Bone marrow (tissue), 2 donors: ENCODE measurements at regions not wholly inside any gene's neighbourhood (a gene's known extent, or its start where the extent isn't known, plus 50 kb on each side); places are given as distances from the start of the nearest gene placed in this dataset.
A peak's percentile ranks its signal among the peaks of the same experiment; 100 is the strongest.

Experiments used
- DNase-seq, 2 donors: peaks; one replicate each; lab custom pipeline; 2025; lab: John Stamatoyannopoulos, UW

DNA sequence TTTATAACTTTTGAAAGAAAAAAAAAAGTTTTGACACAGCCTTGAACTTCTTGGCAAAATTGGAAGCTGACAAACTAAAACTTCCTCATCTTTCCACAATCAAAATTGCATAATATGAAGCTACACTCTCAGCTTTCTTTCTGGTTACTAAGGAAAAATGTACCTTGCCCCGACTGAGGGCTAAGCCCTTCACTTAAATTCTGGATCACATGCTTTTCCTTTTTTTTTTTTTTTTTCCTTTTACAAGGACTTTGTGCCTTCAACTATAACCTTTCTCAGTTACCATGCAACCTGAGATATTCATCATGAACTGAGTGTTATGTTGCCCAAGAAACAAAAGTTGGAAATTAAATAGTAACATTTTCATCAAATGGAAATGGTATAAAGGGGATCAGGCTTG is 188.5 kb upstream of the CARD18 start:
- DNase-seq, result no peak

DNA sequence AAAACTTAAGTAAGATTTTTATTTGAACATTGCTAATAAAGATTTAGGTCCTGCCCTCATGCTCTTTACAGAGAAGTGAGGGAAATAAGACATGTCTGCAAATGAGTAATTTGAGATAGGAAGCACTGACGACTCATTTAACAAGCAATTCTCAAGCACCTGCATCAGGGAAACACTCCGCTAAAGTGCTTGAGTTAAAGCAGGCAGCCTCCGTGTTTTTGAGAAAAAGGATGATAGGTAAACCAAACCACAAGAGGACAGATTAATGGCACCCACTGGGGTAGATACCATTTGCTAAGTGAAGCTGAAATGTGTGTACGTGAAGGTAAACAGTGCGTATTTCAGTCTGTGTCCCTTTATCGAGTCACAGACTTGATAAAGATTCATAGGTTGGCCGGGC is 184.6 kb upstream of the CARD18 start:
- DNase-seq, result no peak

- DNase-seq, result no peak
Observed at GRCh38 chr11:105321696-105322095, 182.1 kb upstream of the CARD18 start.

GRCh38 chr11:105315287-105315686 is 175.7 kb upstream of the CARD18 start:
- DNase-seq, result no peak

- no peak for DNase-seq
Observed at GRCh38 chr11:105312266-105312665, 172.7 kb upstream of the CARD18 start.

DNA sequence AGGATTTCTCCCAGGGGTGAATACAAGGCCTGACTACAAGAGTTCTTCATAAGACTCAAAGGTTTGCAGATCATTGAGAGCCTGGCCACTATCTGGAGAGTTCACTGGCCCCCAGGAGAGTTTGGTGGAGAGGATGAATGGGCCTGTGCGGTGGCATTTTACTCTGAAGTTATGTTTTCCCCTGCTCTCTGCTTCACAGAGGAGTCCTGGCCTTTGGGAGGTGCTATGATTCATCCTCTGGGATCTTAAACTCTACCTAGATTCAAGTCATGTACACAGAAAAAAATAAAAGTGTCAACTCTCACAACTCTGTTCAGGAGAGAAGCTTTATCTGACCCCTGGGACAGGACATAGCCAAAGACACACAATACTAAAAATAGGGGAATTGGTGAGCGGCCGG is 159.1 kb upstream of the CARD18 start:
- no peak for DNase-seq

DNA sequence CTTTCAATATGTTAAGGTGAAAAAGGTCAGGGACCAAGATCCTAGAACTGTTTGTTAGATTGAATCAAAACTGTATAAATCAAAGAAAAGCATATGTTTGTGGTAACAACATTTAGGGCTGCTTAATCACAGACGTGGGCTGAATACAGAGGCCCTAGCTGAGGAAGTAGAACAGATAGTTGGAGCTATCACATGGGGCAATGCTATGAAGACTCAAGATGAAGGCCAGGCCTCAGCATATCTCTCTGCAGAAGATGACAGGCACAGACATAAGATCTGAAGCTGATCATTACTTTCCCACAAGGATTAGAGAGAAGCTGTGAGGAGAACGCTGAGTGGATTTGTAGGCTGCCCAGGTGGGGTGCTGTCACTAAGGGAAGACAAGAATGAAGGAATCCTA is 158.6 kb upstream of the CARD18 start:
- DNase-seq, result no peak

- no peak for DNase-seq
Observed at GRCh38 chr11:105297463-105297862, 157.9 kb upstream of the CARD18 start.

- DNase-seq, result no peak
Observed at GRCh38 chr11:105296806-105297205, 157.2 kb upstream of the CARD18 start.

GRCh38 chr11:105296386-105296785 is 156.8 kb upstream of the CARD18 start:
- DNase-seq, result no peak

GRCh38 chr11:105282658-105283057 is 143.1 kb upstream of the CARD18 start:
- DNase-seq, result no peak

GRCh38 chr11:105274631-105275030 is 135.1 kb upstream of the CARD18 start:
- DNase-seq, result no peak

- no peak for DNase-seq
Observed at GRCh38 chr11:105273660-105274280, 134.2 kb upstream of the CARD18 start.

DNA sequence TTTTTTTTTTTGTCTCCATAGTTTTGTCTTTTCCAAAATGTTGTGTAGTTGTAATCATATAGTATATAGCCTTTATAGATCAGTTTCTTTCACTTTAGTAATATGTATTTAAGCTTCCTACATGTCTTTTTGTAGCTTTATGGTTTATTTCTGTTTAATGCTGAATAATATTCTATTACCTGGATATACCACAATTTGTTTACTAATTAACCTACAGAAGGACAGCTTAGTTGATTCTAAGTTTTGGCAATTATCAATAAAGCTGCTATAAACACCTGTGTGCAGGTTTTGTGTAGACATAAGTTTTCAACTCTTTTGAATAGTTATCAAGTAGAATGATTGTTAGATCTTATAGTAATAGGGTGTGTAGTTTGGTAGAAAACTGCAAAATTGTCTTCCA is 130.3 kb upstream of the CARD18 start:
- no peak for DNase-seq

GRCh38 chr11:105268404-105269062 is 129.0 kb upstream of the CARD18 start:
- no peak for DNase-seq

GRCh38 chr11:105265845-105266244 is 126.3 kb upstream of the CARD18 start:
- no peak for DNase-seq

DNA sequence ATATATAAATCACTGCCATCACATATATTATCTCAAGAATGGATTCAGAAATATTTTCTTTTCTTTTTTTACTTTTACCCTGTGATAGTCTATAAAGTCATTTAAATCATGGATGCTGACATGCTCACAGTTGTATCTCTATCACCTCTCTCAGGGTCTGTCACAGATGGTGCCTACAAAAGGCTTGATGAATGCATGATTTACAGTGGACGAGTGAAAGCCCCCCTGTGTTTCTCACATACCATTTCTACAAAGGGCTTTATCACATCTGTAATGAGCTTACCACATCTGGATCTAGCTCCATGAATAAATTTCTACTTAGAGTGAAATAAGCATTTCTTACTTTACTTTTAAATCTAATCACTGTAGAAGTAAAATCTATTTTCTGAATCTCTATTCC is 121.4 kb upstream of the CARD18 start:
- no peak for DNase-seq

DNA sequence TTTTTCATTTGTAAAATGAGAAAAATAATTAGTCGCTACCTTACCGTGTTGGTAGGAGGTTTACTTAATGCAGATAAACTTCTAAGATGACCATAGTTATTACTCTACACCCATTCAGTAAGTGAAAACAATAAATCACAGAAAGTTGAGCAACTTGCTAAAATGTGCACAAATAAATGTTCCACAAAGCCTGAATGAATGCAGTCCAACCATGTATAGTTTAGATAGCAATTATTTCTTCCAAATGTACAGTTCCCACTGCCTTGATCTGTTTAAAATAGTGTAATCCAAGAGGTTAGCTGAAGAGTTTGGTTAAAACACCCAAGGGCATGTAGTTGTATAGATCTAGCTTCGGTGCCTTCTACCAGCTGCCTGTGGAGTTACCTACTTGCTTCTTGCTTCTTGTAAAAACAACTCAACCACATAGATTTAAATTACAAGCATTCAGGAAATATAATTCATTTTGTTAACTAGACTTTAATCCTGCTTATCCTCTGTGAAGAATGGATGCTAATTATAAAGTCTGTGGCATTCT is 106.3 kb upstream of the CARD18 start:
- DNase-seq, result no peak

- peak in 1 of 2 donors; percentile 28 for DNase-seq
Observed at GRCh38 chr11:105244160-105244825, 104.7 kb upstream of the CARD18 start.

DNA sequence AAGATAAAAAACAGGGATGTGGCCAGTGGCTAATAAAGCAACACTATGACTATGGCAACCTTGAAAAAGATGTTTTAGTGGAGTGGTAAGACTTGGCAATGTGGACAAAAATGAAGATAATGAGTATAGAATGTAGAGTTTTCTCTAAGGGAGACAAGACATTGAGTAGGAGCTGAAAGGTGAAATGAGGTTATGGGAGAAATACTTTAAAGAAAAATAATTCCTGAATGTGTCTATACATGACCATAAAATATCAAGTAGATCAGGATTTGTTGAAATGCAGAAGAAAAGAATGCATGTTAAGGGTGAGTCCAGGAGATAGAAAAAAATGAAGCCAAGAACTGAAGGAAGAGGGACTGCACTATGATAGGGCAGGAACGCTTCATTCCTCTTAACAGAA is 101.6 kb upstream of the CARD18 start:
- DNase-seq, result no peak

- no peak for DNase-seq
Observed at GRCh38 chr11:105236664-105237063, 97.1 kb upstream of the CARD18 start.

DNA sequence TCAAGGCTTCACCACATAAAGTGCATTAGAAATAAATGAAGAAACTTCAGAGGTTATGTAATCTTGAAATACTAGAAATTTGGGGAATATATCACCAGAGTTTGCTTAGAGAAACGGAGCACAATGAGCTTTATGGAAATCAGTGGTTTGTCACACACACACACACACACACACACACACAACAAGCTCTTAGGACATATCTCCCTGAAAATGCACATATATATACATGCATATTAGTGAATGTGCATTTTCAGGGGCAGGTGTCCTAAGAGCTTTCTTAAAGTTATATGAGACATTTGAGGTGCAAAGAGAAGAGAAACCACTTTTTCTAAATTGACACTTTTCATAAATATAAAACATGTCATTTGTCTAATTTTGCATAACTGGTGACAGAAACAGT is 93.7 kb upstream of the CARD18 start:
- DNase-seq, result no peak

- no peak for DNase-seq
Observed at GRCh38 chr11:105232021-105232420, 92.5 kb upstream of the CARD18 start.
